Muscle layer of colon (tissue), 2 donors: ENCODE measurements at regions not wholly inside any gene's neighbourhood (a gene's known extent, or its start where the extent isn't known, plus 50 kb on each side); places are given as distances from the start of the nearest gene placed in this dataset.

Source experiments
- H3K27ac ChIP-seq: one replicate; pipeline ENCODE4 v1.7.0; 2013; ENCODE audit warnings: low read depth, mild to moderate bottlenecking, low read length, moderate library complexity
- H3K27me3 ChIP-seq, 2 donors: one replicate each; pipeline ENCODE4 v1.7.0; 2013; ENCODE audit warnings: low read length in 2 of 2, mild to moderate bottlenecking in 2 of 2; ENCODE audit not compliant: insufficient read depth in 2 of 2, control insufficient read depth in 1 of 2
- H3K36me3 ChIP-seq: one replicate; pipeline ENCODE4 v1.7.0; 2013; ENCODE audit warnings: mild to moderate bottlenecking, low read length; ENCODE audit not compliant: insufficient read depth
- H3K4me1 ChIP-seq: one replicate; pipeline ENCODE4 v1.7.0; 2013; ENCODE audit warnings: mild to moderate bottlenecking, low read length; ENCODE audit not compliant: insufficient read depth
- H3K4me3 ChIP-seq, 2 donors: one replicate each; pipeline ENCODE4 v1.7.0; 2013; ENCODE audit warnings: low read length in 2 of 2, low read depth in 1 of 2, mild to moderate bottlenecking in 1 of 2, moderate library complexity in 1 of 2
- H3K9ac ChIP-seq: one replicate; pipeline ENCODE4 v1.7.0; 2013; ENCODE audit warnings: low read length
- H3K9me3 ChIP-seq: one replicate; pipeline ENCODE4 v1.7.0; 2013; ENCODE audit warnings: mild to moderate bottlenecking, low read length
- donor health status: abdominal sarcoma.
- donor health status: Adenocarcinoma of cecum.

GRCh38 chr10:57849691-57850357 lies 417.9 kb downstream of the IPMK start:
- no peaks in the 10 kb centered on the region for H3K27me3 ChIP-seq
- no peak overlapping the region for H3K4me3 ChIP-seq
- no peaks in the 10 kb centered on the region for H3K9me3 ChIP-seq
- H3K27ac ChIP-seq, result no peak overlapping the region
- H3K36me3 ChIP-seq, result no peaks in the 10 kb centered on the region
- no peak overlapping the region for H3K9ac ChIP-seq
- no peaks in the 10 kb centered on the region for H3K4me1 ChIP-seq

GRCh38 chr10:57846307-57847065 lies 421.2 kb downstream of the IPMK start:
- Histone ChIP-seq H3K9ac (no peak overlapping the region), H3K4me3 (no peak overlapping the region), H3K4me1 (no peaks in the 10 kb centered on the region)

GRCh38 chr10:57844387-57844998 lies 423.2 kb downstream of the IPMK start:
- no peaks in the 10 kb centered on the region for H3K27me3 ChIP-seq
- H3K9ac ChIP-seq, result no peak overlapping the region
- H3K36me3 ChIP-seq, result no peaks in the 10 kb centered on the region
- no peaks in the 10 kb centered on the region for H3K4me1 ChIP-seq
- H3K9me3 ChIP-seq, result no peaks in the 10 kb centered on the region
- no peak overlapping the region for H3K27ac ChIP-seq
- no peak overlapping the region for H3K4me3 ChIP-seq

More at GRCh38 chr10:57846307-57847065, 421.2 kb downstream of the IPMK start:
- H3K27ac ChIP-seq, result no peak overlapping the region
- H3K9me3 ChIP-seq, result no peaks in the 10 kb centered on the region
- no peaks in the 10 kb centered on the region for H3K27me3 ChIP-seq
- H3K36me3 ChIP-seq, result no peaks in the 10 kb centered on the region

DNA sequence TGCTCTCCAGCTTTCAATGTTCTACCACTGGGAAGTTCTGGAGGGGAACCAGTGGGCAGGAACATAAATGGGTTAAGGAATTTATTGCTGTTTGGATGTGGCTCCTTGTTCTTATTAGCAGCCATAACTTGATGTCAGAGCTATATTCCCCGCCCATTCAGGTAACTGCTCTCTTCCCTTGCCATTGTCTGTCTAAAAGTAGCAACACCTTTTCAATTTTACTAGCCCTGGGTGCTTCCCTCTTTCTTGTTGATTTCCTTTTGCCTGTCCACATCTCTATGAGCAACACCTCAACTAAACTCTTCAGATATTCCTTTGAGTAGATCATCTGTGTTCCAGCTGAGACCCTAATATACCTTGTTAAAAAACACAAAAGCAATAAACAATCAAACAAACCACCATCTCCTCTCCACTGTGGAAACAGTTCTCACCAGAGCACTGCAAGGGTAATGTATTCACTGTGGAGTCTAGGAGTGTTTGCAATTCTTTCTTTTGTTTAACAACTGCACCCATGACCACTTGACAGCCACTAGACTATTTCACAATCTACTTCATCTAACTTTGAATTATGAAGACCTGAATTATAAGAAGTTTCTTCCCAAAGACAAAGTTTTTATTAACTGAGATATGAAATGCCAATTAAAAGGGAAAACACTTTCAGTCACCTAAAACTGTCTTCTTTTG lies 436.7 kb downstream of the IPMK start:
- H3K9ac ChIP-seq, result no peak overlapping the region
- no peaks in the 10 kb centered on the region for H3K36me3 ChIP-seq
- no peaks in the 10 kb centered on the region for H3K27me3 ChIP-seq
- H3K4me1 ChIP-seq, result no peaks in the 10 kb centered on the region
- no peak overlapping the region for H3K27ac ChIP-seq
- H3K9me3 ChIP-seq, result no peaks in the 10 kb centered on the region
- H3K4me3 ChIP-seq, result no peak overlapping the region

DNA sequence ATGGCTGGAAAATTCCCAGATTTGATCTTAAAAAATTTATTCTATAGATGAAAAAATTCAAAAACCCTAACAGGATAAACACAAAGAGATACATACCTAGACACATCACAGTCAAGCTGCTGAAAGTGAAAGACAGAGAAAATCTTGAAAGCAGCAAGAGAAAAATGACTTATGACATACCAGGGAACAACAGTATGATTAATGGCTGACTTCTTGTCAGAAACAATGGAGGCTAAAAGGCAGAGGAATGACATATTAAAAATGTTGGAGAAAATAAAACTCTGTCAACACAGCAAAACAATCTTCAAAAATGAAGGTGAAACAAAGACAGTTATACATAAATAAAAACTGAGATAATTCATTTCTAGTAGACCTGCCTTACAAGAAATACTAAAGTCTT lies 442.7 kb downstream of the IPMK start:
- Histone ChIP-seq H3K27me3 (no peaks in the 10 kb centered on the region), H3K9ac (no peak overlapping the region), H3K9me3 (no peaks in the 10 kb centered on the region), H3K4me1 (no peaks in the 10 kb centered on the region), H3K27ac (no peak overlapping the region), H3K36me3 (no peaks in the 10 kb centered on the region), H3K4me3 (no peak overlapping the region)

- H3K9me3 ChIP-seq, result no peaks in the 10 kb centered on the region
- H3K9ac ChIP-seq, result no peak overlapping the region
- no peak overlapping the region for H3K27ac ChIP-seq
- no peaks in the 10 kb centered on the region for H3K36me3 ChIP-seq
- no peaks in the 10 kb centered on the region for H3K27me3 ChIP-seq
- no peaks in the 10 kb centered on the region for H3K4me1 ChIP-seq
- H3K4me3 ChIP-seq, result no peak overlapping the region
Observed at GRCh38 chr10:57823398-57823797, 444.3 kb downstream of the IPMK start.

DNA sequence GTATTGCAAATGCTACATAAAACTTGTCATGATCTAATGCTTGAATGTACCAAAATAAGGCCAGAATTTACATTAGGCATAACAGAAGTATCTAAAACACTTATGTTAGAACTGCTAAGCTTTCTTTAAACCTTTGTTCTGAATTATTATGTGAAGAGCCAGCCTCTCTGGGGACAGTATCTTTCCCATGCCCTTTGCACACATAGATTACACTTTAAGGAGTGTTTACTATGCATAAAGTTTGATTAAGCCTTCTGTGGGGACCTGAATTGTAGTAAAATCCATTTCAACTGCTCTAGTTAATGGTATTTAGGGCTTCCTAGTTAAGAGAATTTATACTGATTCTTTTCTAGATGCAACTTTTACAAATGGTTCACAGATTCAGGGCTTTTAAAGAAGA lies 444.7 kb downstream of the IPMK start:
- Histone ChIP-seq H3K36me3 (no peaks in the 10 kb centered on the region), H3K27ac (no peak overlapping the region), H3K4me1 (no peaks in the 10 kb centered on the region), H3K27me3 (no peaks in the 10 kb centered on the region), H3K9me3 (no peaks in the 10 kb centered on the region), H3K9ac (no peak overlapping the region), H3K4me3 (no peak overlapping the region)

DNA sequence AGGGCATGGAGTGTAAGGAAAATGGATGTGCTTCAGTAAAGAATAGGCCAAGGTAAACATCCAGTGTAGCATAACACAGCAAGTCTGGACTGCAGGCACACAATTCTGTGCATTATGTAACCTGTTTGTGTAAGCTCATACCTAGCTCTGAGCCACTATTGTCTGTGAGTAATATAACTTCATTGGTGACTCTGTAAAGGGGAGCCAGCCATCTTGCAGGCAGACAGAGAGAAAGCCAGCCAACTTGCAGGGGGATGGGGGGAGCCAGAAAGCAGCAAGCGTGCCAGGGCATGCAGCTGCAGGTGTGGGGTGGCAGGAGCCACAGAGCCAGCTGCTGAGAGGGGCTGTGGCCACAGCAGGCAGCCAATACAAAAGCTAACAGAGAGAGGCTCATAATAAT lies 449.2 kb downstream of the IPMK start:
- Histone ChIP-seq H3K9ac (no peak overlapping the region), H3K4me1 (no peaks in the 10 kb centered on the region), H3K27me3 (no peaks in the 10 kb centered on the region), H3K27ac (no peak overlapping the region), H3K9me3 (no peaks in the 10 kb centered on the region), H3K36me3 (no peaks in the 10 kb centered on the region), H3K4me3 (no peak overlapping the region)

GRCh38 chr10:57817741-57818140 lies 450.0 kb downstream of the IPMK start:
- no peaks in the 10 kb centered on the region for H3K4me1 ChIP-seq
- no peak overlapping the region for H3K4me3 ChIP-seq
- H3K9ac ChIP-seq, result no peak overlapping the region
- H3K27ac ChIP-seq, result no peak overlapping the region
- no peaks in the 10 kb centered on the region for H3K27me3 ChIP-seq
- no peaks in the 10 kb centered on the region for H3K36me3 ChIP-seq
- no peaks in the 10 kb centered on the region for H3K9me3 ChIP-seq

- Histone ChIP-seq H3K4me3 (no peak overlapping the region), H3K9ac (no peak overlapping the region), H3K9me3 (no peaks in the 10 kb centered on the region), H3K27ac (no peak overlapping the region), H3K27me3 (no peaks in the 10 kb centered on the region), H3K36me3 (no peaks in the 10 kb centered on the region), H3K4me1 (no peaks in the 10 kb centered on the region)
Observed at GRCh38 chr10:57815949-57816348, 451.7 kb downstream of the IPMK start.

- no peak overlapping the region for H3K27ac ChIP-seq
- no peaks in the 10 kb centered on the region for H3K27me3 ChIP-seq
- no peaks in the 10 kb centered on the region for H3K9me3 ChIP-seq
- H3K4me1 ChIP-seq, result no peaks in the 10 kb centered on the region
- no peak overlapping the region for H3K4me3 ChIP-seq
- H3K36me3 ChIP-seq, result no peaks in the 10 kb centered on the region
- H3K9ac ChIP-seq, result no peak overlapping the region
Observed at GRCh38 chr10:57809961-57810360, 457.7 kb downstream of the IPMK start.
